ENCODE measurements at regions not wholly inside any gene's neighbourhood (a gene's known extent, or its start where the extent isn't known, plus 50 kb on each side); places are given as distances from the start of the nearest gene placed in this dataset.
A peak's percentile ranks its signal among the peaks of the same experiment; 100 is the strongest.

DNA sequence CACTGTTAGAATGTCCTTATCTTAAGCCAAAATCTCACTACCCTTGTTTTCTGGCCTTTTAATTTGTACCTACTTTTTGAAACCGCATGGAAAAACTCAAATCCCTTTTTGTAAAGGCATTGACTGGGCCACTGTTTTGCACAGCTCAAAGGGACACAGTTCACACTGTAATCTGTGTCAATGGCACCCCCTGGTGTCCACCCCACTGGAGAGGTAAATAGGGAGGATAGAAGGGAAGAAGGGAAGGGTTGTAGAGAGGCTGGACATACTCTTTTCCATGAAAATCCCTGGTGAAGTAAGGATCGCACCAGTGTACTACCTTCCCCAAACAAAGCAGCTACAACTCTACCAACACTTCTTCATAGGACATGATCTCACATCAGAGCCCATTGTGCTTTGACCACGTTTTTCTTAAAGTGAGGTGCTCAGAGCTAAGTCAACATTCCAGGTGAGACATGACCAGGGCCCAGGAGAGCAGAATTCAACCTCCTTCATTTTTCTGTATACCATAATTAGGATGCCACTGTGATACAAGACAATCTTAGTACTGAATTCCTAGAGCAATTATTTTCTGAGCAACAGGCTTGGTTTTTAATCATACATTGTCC is 92.4 kb upstream of the RMDN2 start:
- peak; percentile 97 for ATAC-seq

GRCh38 chr2:37833423-37833822 is 91.7 kb upstream of the RMDN2 start:
- intact Hi-C loops (cut with micrococcal nuclease; ENCODE audit: unreplicated experiment) (loop anchor here (2.0 kb wide), 1 partner anchor 437 kb away; no protein-coding TSS in a partner anchor), in situ Hi-C loops (cut with HindIII; ENCODE audit: low pct_unique_long_range_greater_than_20kb, low sequenced_read_pairs) (no loop called here)
- TF ChIP-seq CTCF (IDR thresholded peaks at IDR 0.05) (no peak), SIN3A (IDR thresholded peaks at IDR 0.05; ENCODE audit: borderline replicate concordance, insufficient read depth, low read depth, low read length) (no peak), TCF7L2 (IDR thresholded peaks at IDR 0.05; ENCODE audit: low read depth, low read length) (no peak), POLR2AphosphoS5 (IDR thresholded peaks at IDR 0.05; ENCODE audit: low read depth, low read length) (no peak)
- TF ChIP-seq, protein P1, sequence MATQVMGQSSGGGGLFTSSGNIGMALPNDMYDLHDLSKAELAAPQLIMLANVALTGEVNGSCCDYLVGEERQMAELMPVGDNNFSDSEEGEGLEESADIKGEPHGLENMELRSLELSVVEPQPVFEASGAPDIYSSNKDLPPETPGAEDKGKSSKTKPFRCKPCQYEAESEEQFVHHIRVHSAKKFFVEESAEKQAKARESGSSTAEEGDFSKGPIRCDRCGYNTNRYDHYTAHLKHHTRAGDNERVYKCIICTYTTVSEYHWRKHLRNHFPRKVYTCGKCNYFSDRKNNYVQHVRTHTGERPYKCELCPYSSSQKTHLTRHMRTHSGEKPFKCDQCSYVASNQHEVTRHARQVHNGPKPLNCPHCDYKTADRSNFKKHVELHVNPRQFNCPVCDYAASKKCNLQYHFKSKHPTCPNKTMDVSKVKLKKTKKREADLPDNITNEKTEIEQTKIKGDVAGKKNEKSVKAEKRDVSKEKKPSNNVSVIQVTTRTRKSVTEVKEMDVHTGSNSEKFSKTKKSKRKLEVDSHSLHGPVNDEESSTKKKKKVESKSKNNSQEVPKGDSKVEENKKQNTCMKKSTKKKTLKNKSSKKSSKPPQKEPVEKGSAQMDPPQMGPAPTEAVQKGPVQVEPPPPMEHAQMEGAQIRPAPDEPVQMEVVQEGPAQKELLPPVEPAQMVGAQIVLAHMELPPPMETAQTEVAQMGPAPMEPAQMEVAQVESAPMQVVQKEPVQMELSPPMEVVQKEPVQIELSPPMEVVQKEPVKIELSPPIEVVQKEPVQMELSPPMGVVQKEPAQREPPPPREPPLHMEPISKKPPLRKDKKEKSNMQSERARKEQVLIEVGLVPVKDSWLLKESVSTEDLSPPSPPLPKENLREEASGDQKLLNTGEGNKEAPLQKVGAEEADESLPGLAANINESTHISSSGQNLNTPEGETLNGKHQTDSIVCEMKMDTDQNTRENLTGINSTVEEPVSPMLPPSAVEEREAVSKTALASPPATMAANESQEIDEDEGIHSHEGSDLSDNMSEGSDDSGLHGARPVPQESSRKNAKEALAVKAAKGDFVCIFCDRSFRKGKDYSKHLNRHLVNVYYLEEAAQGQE (IDR thresholded peaks at IDR 0.05; ENCODE audit: insufficient read depth in 1 of 2, low read depth in 2 of 2, low read length in 1 of 2), result no peak
- ATAC-seq, result no peak
- Histone ChIP-seq H3K4me3 (ENCODE audit: low read depth in 2 of 2, low read length in 2 of 2) (no peak overlapping the region), H3K36me3 (ENCODE audit: control insufficient read depth, insufficient read depth, low read length) (no peaks in the 10 kb centered on the region), H3K27ac (ENCODE audit: low read length) (no peak overlapping the region), H3K4me1 (ENCODE audit: control insufficient read depth, insufficient read depth, low read length) (no peaks in the 10 kb centered on the region), H3K27me3 (ENCODE audit: control insufficient read depth, insufficient read depth, low read length) (no peaks in the 10 kb centered on the region; the same call in 1 of the 2 replicates), H3K9me3 (ENCODE audit: control insufficient read depth, insufficient read depth, low read depth, low read length) (no peaks in the 10 kb centered on the region)
- ChIA-PET CTCF (interaction anchor here (1.3 to 1.6 kb wide), 2 partner anchors 419 to 437 kb away, joined by 6 to 9 read pairs; no protein-coding TSS in a partner anchor), POLR2A (no interaction called here)
- DNase-seq (ENCODE audit: low read depth, low spot score), result no peak
- BruUV-seq (replicated peaks), result no TSS peak

More for the DNA sequence above, 92.4 kb upstream of the RMDN2 start:
- no peak for TF ChIP-seq POLR2AphosphoS5 (IDR thresholded peaks at IDR 0.05; ENCODE audit: low read depth, low read length)
- TF ChIP-seq TCF7L2 (IDR thresholded peaks at IDR 0.05; ENCODE audit: low read depth, low read length), result no peak
- peak; percentile 80 for TF ChIP-seq CTCF (IDR thresholded peaks at IDR 0.05)
- Histone ChIP-seq H3K4me3 (ENCODE audit: low read depth in 2 of 2, low read length in 2 of 2) (no peak overlapping the region), H3K36me3 (ENCODE audit: control insufficient read depth, insufficient read depth, low read length) (no peaks in the 10 kb centered on the region), H3K4me1 (ENCODE audit: control insufficient read depth, insufficient read depth, low read length) (no peaks in the 10 kb centered on the region), H3K27me3 (ENCODE audit: control insufficient read depth, insufficient read depth, low read length) (no peaks in the 10 kb centered on the region; the same call in 1 of the 2 replicates), H3K27ac (ENCODE audit: low read length) (no peak overlapping the region), H3K9me3 (ENCODE audit: control insufficient read depth, insufficient read depth, low read depth, low read length) (no peaks in the 10 kb centered on the region)
- intact Hi-C loops (cut with micrococcal nuclease; ENCODE audit: unreplicated experiment), result loop anchor here (1.0 to 2.0 kb wide), 2 partner anchors 418 to 436 kb away; no protein-coding TSS in a partner anchor
- in situ Hi-C loops (cut with HindIII; ENCODE audit: low pct_unique_long_range_greater_than_20kb, low sequenced_read_pairs), result no loop called here
- DNase-seq (ENCODE audit: low read depth, low spot score), result peak; percentile 67
- ChIA-PET POLR2A (no interaction called here), CTCF (interaction anchor here (0.6 to 1.6 kb wide), 5 partner anchors 162 to 437 kb away, joined by 3 to 9 read pairs (median 3); partner anchors contain the start of gene CDC42EP3)
- BruUV-seq (replicated peaks), result no TSS peak
